Endothelial cell of umbilical vein (primary cell): ENCODE measurements at regions not wholly inside any gene's neighbourhood (a gene's known extent, or its start where the extent isn't known, plus 50 kb on each side); places are given as distances from the start of the nearest gene placed in this dataset.
A peak's percentile ranks its signal among the peaks of the same experiment; 100 is the strongest.

Experiments used
- BruUV-seq: library from RNA; stranded (reverse); fragments of 400-500 nt; replicated peaks from 2 replicates; lab custom pipeline; 2021; lab: Mats Ljungman, UMichigan
- CTCF ChIA-PET: fragments of 300-600, 350-600 bp; sonication (Branson Sonifier 250); formaldehyde crosslinking; loops from one replicate; lab custom pipeline; 2021; ENCODE audit warnings: antibody characterized with exemption, inconsistent platforms; lab: Charles Lee
- POLR2A ChIA-PET: fragments of 300-600, 350-600 bp; sonication (Branson Sonifier 250); formaldehyde crosslinking; loops from one replicate; lab custom pipeline; 2021; ENCODE audit warnings: antibody characterized with exemption, inconsistent platforms; lab: Charles Lee
- DNase-seq: peaks from one replicate; pipeline ENCODE4 v3.0.0-alpha.2; 2011; ENCODE audit warnings: low read depth, low spot score
- FAIRE-seq: peaks from 2 replicates; lab custom pipeline; 2011; peaks lifted over from hg19 to GRCh38; lab: Jason Lieb, UNC
- H2AFZ ChIP-seq: 2 replicates; pipeline ENCODE4 v1.6.0; 2012; ENCODE audit warnings: low read depth, low read length, control low read depth, inconsistent platforms
- H3K27ac ChIP-seq: 2 replicates; pipeline ENCODE4 v1.5.1; 2011; ENCODE audit warnings: low read depth, mild to moderate bottlenecking, control low read depth, low read length, moderate library complexity; ENCODE audit not compliant: insufficient read depth
- H3K27me3 ChIP-seq, 2 experiments: 2 replicates each; pipeline versions ENCODE4 v1.6.0 to v1.6.1; 2011; ENCODE audit warnings: low read length in 2 of 2, mixed read lengths in 1 of 2; ENCODE audit not compliant: control insufficient read depth in 2 of 2, insufficient read depth in 2 of 2
- H3K36me3 ChIP-seq, 2 experiments: 2 replicates in 1 of 2; 3 replicates in 1 of 2; pipeline ENCODE4 v1.5.1; 2011; ENCODE audit warnings: low read length in 2 of 2, mild to moderate bottlenecking in 1 of 2, moderate library complexity in 1 of 2; ENCODE audit not compliant: control insufficient read depth in 2 of 2, insufficient read depth in 2 of 2; ENCODE audit errors: extremely low read depth in 1 of 2
- H3K4me1 ChIP-seq: 3 replicates; pipeline ENCODE4 v1.5.1; 2011; ENCODE audit warnings: mild to moderate bottlenecking, low read length; ENCODE audit not compliant: control insufficient read depth, insufficient read depth; ENCODE audit errors: extremely low read depth
- H3K4me2 ChIP-seq: 2 replicates; pipeline ENCODE4 v1.6.1; 2011; ENCODE audit warnings: low read length, control low read depth, mixed read lengths; ENCODE audit not compliant: insufficient read depth
- H3K4me3 ChIP-seq, 3 experiments: fragments of 200-600 bp in 1 of 3; sonication (generic), shearing (Covaris generic) in 1 of 3; replicated peaks in 1 of 3; 2 replicates each; pipeline ENCODE4 v1.5.1; 2011 to 2016; ENCODE audit warnings: control low read depth in 3 of 3, low read length in 3 of 3, mild to moderate bottlenecking in 2 of 3, inconsistent platforms in 1 of 3, low read depth in 1 of 3, moderate library complexity in 1 of 3; ENCODE audit not compliant: insufficient read depth in 1 of 3
- H3K79me2 ChIP-seq: 2 replicates; pipeline ENCODE4 v1.6.0; 2012; ENCODE audit warnings: low read length, inconsistent platforms; ENCODE audit not compliant: control insufficient read depth, insufficient read depth
- H3K9ac ChIP-seq: replicated peaks from 2 replicates; pipeline ENCODE3; 2011; ENCODE audit warnings: low read length, control low read depth; ENCODE audit not compliant: insufficient read depth; ENCODE audit errors: extremely low read depth
- H3K9me1 ChIP-seq: replicated peaks from 3 replicates; pipeline ENCODE4 v1.6.0; 2011; ENCODE audit warnings: mild to moderate bottlenecking, low read length; ENCODE audit not compliant: control insufficient read depth, insufficient read depth; ENCODE audit errors: extremely low read depth
- H3K9me3 ChIP-seq: replicated peaks from 2 replicates; pipeline ENCODE4 v1.5.1; 2012; ENCODE audit warnings: low read length, inconsistent platforms; ENCODE audit not compliant: control insufficient read depth, insufficient read depth
- H4K20me1 ChIP-seq: replicated peaks from 2 replicates; pipeline ENCODE3; 2011; ENCODE audit warnings: mild to moderate bottlenecking, low read length; ENCODE audit not compliant: control insufficient read depth, insufficient read depth; ENCODE audit errors: extremely low read depth
- EZH2 ChIP-seq: IDR thresholded peaks from 2 replicates; pipeline ENCODE4 v1.6.1; 2012; ENCODE audit warnings: borderline replicate concordance, low read depth, mild to moderate bottlenecking, moderate library complexity, low read length, inconsistent platforms; ENCODE audit not compliant: severe bottlenecking
- FOS ChIP-seq: IDR thresholded peaks from 2 replicates; pipeline ENCODE4 v1.6.1; 2011; ENCODE audit warnings: mild to moderate bottlenecking, low read length, moderate library complexity, borderline replicate concordance; ENCODE audit not compliant: insufficient read depth
- GATA2 ChIP-seq: IDR thresholded peaks from 2 replicates; pipeline ENCODE4 v1.7.0; 2011; ENCODE audit warnings: low read depth, mild to moderate bottlenecking, moderate library complexity, mixed read lengths, low read length; ENCODE audit not compliant: insufficient read length, insufficient read depth
- JUN ChIP-seq: IDR thresholded peaks from 2 replicates; pipeline ENCODE4 v1.6.1; 2011; ENCODE audit warnings: borderline replicate concordance, low read depth; ENCODE audit not compliant: insufficient read length, insufficient read depth
- MYC ChIP-seq: IDR thresholded peaks from one replicate; pipeline ENCODE4 v1.6.1; 2011; ENCODE audit warnings: mild to moderate bottlenecking, low read depth, low read length
- POLR2A ChIP-seq: IDR thresholded peaks from 2 replicates; pipeline ENCODE4 v1.6.1; 2012; ENCODE audit warnings: low read depth, mild to moderate bottlenecking, control low read depth, low read length
- POLR2AphosphoS5 ChIP-seq: IDR thresholded peaks from 2 replicates; pipeline ENCODE4 v1.6.1; 2012; ENCODE audit warnings: low read depth, mild to moderate bottlenecking, control low read depth, low read length, moderate library complexity; ENCODE audit not compliant: insufficient read depth
- dilution Hi-C: fragments of 300-500 bp; cut with MboI; formaldehyde crosslinking; loops from one replicate; pipeline ENCODE4 v1.15.0; 2019; ENCODE audit warnings: low sequenced_read_pairs; ENCODE audit not compliant: extremely low pct_ligation_motif_present
- intact Hi-C: fragments of 100-400 bp; cut with micrococcal nuclease; formaldehyde crosslinking; loops from one replicate; pipeline ENCODE4 v1.10.0; 2022
- TF ChIP-seq, protein P1 (sequence below): IDR thresholded peaks from 2 replicates; pipeline ENCODE4 v1.6.1; 2011; ENCODE audit not compliant: insufficient read depth, insufficient read length
- TF ChIP-seq, protein P2 (sequence below), 2 donors: IDR thresholded peaks; 1 replicate in 1 of 2; 2 replicates in 1 of 2; pipeline ENCODE4 v1.5.1; 2011; ENCODE audit warnings: low read length in 2 of 2, mild to moderate bottlenecking in 2 of 2, moderate library complexity in 2 of 2, control low read depth in 1 of 2, inconsistent platforms in 1 of 2, low read depth in 1 of 2; ENCODE audit not compliant: insufficient read depth in 1 of 2; ENCODE audit errors: extremely low read depth in 1 of 2

GRCh38 chr14:54146601-54147000, 190.0 kb upstream of the BMP4 start:
- Histone ChIP-seq H3K9ac (no peak overlapping the region), H3K27me3 (no peaks in the 10 kb centered on the region), H3K4me3 (no peak overlapping the region), H4K20me1 (no peaks in the 10 kb centered on the region), H3K79me2 (no peaks in the 10 kb centered on the region), H3K9me3 (no peaks in the 10 kb centered on the region), H3K4me1 (peaks cover 17% of the 10 kb centered on the region), H2AFZ (no peak overlapping the region), H3K36me3 (no peaks in the 10 kb centered on the region), H3K4me2 (no peak overlapping the region), H3K9me1 (no peaks in the 10 kb centered on the region), H3K27ac (peak overlapping the region; percentile 66)
- CTCF ChIA-PET: interaction anchor here (0.9 to 1.4 kb wide), 3 partner anchors 9 to 182 kb away, joined by 3 to 4 read pairs (median 3); no protein-coding TSS in a partner anchor
- intact Hi-C loops (no loop called here), dilution Hi-C loops (no loop called here)
- POLR2A ChIA-PET: no interaction called here
- BruUV-seq: no TSS peak
- TF ChIP-seq FOS: no peak
- TF ChIP-seq MYC: no peak
- TF ChIP-seq, protein P1, sequence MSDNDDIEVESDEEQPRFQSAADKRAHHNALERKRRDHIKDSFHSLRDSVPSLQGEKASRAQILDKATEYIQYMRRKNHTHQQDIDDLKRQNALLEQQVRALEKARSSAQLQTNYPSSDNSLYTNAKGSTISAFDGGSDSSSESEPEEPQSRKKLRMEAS: no peak
- no peak for TF ChIP-seq POLR2AphosphoS5
- TF ChIP-seq JUN: no peak
- TF ChIP-seq POLR2A: no peak
- TF ChIP-seq, protein P2, sequence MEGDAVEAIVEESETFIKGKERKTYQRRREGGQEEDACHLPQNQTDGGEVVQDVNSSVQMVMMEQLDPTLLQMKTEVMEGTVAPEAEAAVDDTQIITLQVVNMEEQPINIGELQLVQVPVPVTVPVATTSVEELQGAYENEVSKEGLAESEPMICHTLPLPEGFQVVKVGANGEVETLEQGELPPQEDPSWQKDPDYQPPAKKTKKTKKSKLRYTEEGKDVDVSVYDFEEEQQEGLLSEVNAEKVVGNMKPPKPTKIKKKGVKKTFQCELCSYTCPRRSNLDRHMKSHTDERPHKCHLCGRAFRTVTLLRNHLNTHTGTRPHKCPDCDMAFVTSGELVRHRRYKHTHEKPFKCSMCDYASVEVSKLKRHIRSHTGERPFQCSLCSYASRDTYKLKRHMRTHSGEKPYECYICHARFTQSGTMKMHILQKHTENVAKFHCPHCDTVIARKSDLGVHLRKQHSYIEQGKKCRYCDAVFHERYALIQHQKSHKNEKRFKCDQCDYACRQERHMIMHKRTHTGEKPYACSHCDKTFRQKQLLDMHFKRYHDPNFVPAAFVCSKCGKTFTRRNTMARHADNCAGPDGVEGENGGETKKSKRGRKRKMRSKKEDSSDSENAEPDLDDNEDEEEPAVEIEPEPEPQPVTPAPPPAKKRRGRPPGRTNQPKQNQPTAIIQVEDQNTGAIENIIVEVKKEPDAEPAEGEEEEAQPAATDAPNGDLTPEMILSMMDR (IDR thresholded peaks at IDR 0.05; ENCODE audit: extremely low read depth in 1 of 2, insufficient read depth in 1 of 2, low read depth in 1 of 2, low read length in 2 of 2): no peak
- no peak for TF ChIP-seq EZH2
- no peak for TF ChIP-seq GATA2
- no peak for FAIRE-seq
- DNase-seq: no peak
